Neural cell (in vitro differentiated cells): ENCODE measurements at regions not wholly inside any gene's neighbourhood (a gene's known extent, or its start where the extent isn't known, plus 50 kb on each side); places are given as distances from the start of the nearest gene placed in this dataset.

Source experiments
- H2AFZ ChIP-seq: fragments of 200-600, 300-800 bp; sonication (generic), shearing (Covaris generic); 2 replicates; pipeline ENCODE4 v1.6.0; 2014; ENCODE audit warnings: low read depth, mild to moderate bottlenecking, antibody characterized with exemption, low read length, moderate library complexity
- H3F3A ChIP-seq: fragments of 200-600 bp; shearing (Covaris generic); 2 replicates; pipeline ENCODE4 v1.6.1; 2016; ENCODE audit warnings: mild to moderate bottlenecking, moderate library complexity, mixed read lengths, antibody characterized with exemption, low read length; ENCODE audit not compliant: insufficient read depth, poor library complexity, severe bottlenecking
- H3K27ac ChIP-seq: fragments of 200-600, 300-800 bp; sonication (generic), shearing (Covaris generic); 2 replicates; pipeline ENCODE4 v1.5.1; 2014; ENCODE audit warnings: mild to moderate bottlenecking, low read length, moderate library complexity
- H3K27me3 ChIP-seq: fragments of 300-800, 200-600 bp; sonication (generic), shearing (Covaris generic); 2 replicates; pipeline ENCODE4 v1.6.0; 2014; ENCODE audit warnings: mild to moderate bottlenecking, low read depth, low read length, moderate library complexity; ENCODE audit not compliant: insufficient read depth
- H3K36me3 ChIP-seq: fragments of 300-800, 200-600 bp; sonication (generic), shearing (Covaris generic); 2 replicates; pipeline ENCODE4 v1.5.1; 2014; ENCODE audit warnings: mild to moderate bottlenecking, antibody characterized with exemption, low read length, moderate library complexity; ENCODE audit not compliant: insufficient read depth
- H3K4me2 ChIP-seq: fragments of 300-800, 200-600 bp; sonication (generic), shearing (Covaris generic); 2 replicates; pipeline ENCODE4 v1.6.0; 2014; ENCODE audit warnings: mild to moderate bottlenecking, low read length
- H3K4me3 ChIP-seq: fragments of 300-800, 200-600 bp; sonication (generic), shearing (Covaris generic); 2 replicates; pipeline ENCODE4 v1.5.1; 2014; ENCODE audit warnings: mild to moderate bottlenecking, low read length, moderate library complexity
- H3K79me2 ChIP-seq: fragments of 200-600 bp; shearing (Covaris generic); replicated peaks from 2 replicates; pipeline ENCODE4 v1.6.0; 2014; ENCODE audit warnings: mild to moderate bottlenecking, low read length, moderate library complexity; ENCODE audit not compliant: insufficient read depth
- H3K9ac ChIP-seq: fragments of 300-800, 200-600 bp; sonication (generic), shearing (Covaris generic); 2 replicates; pipeline ENCODE4 v1.6.1; 2016; ENCODE audit warnings: mild to moderate bottlenecking, low read length, mixed read lengths
- H3K9me2 ChIP-seq: fragments of 200-600 bp; shearing (Covaris generic); 2 replicates; pipeline ENCODE4 v1.6.1; 2016; ENCODE audit warnings: mild to moderate bottlenecking, low read length, mixed read lengths; ENCODE audit not compliant: insufficient read depth
- H3K9me3 ChIP-seq: fragments of 200-600, 300-800 bp; sonication (generic), shearing (Covaris generic); 2 replicates; pipeline ENCODE4 v1.6.1; 2016; ENCODE audit warnings: mild to moderate bottlenecking, mixed run types, low read length, moderate library complexity, mixed read lengths
- H4K20me1 ChIP-seq: fragments of 200-600 bp; shearing (Covaris generic); 2 replicates; pipeline ENCODE4 v1.6.1; 2016; ENCODE audit warnings: mild to moderate bottlenecking, mixed run types; ENCODE audit not compliant: insufficient read depth
- EP300 ChIP-seq: fragments of 450-650 bp; conservative IDR thresholded peaks from 2 replicates; pipeline ENCODE4 v1.6.1; 2014; ENCODE audit warnings: antibody characterized with exemption, mild to moderate bottlenecking, moderate library complexity; ENCODE audit not compliant: poor library complexity, severe bottlenecking
- EZH2 ChIP-seq: fragments of 200-600, 300-800 bp; shearing (Covaris generic), sonication (generic); IDR thresholded peaks from 2 replicates; pipeline ENCODE4 v1.6.1; 2014; ENCODE audit warnings: antibody characterized with exemption, low read length, borderline replicate concordance, mild to moderate bottlenecking; ENCODE audit not compliant: insufficient read depth, poor library complexity, severe bottlenecking
- MXI1 ChIP-seq: fragments of 450-650 bp; conservative IDR thresholded peaks from 2 replicates; pipeline ENCODE4 v1.6.1; 2014; ENCODE audit warnings: antibody characterized with exemption, mild to moderate bottlenecking; ENCODE audit not compliant: poor library complexity, severe bottlenecking
- POLR2AphosphoS5 ChIP-seq: IDR thresholded peaks from 2 replicates; pipeline ENCODE4 v1.6.1; 2012
- RAD21 ChIP-seq: fragments of 450-650 bp; conservative IDR thresholded peaks from 2 replicates; pipeline ENCODE4 v1.6.1; 2014; ENCODE audit warnings: antibody characterized with exemption, mild to moderate bottlenecking, moderate library complexity
- SMC3 ChIP-seq: fragments of 450-650 bp; conservative IDR thresholded peaks from 2 replicates; pipeline ENCODE4 v1.6.1; 2014; ENCODE audit warnings: antibody characterized with exemption, mild to moderate bottlenecking, moderate library complexity; ENCODE audit not compliant: poor library complexity
- TAF1 ChIP-seq: IDR thresholded peaks from 2 replicates; pipeline ENCODE4 v1.6.1; 2012; ENCODE audit warnings: low read depth
- TF ChIP-seq, protein P1 (sequence below): IDR thresholded peaks from 2 replicates; pipeline ENCODE4 v1.6.1; 2012; ENCODE audit warnings: borderline replicate concordance
- TF ChIP-seq, protein P2 (sequence below): fragments of 450-650 bp; IDR thresholded peaks from 2 replicates; pipeline ENCODE4 v1.5.1; 2014; ENCODE audit warnings: antibody characterized with exemption, mild to moderate bottlenecking, moderate library complexity; ENCODE audit not compliant: poor library complexity, severe bottlenecking

- H2AFZ ChIP-seq: no peak overlapping the region
- H3K9me3 ChIP-seq: no peaks in the 10 kb centered on the region
- H3K4me2 ChIP-seq: no peak overlapping the region
- no peaks in the 10 kb centered on the region for H3K36me3 ChIP-seq
- H4K20me1 ChIP-seq: no peaks in the 10 kb centered on the region
- no peak overlapping the region for H3K9ac ChIP-seq
- TF ChIP-seq, protein P1, sequence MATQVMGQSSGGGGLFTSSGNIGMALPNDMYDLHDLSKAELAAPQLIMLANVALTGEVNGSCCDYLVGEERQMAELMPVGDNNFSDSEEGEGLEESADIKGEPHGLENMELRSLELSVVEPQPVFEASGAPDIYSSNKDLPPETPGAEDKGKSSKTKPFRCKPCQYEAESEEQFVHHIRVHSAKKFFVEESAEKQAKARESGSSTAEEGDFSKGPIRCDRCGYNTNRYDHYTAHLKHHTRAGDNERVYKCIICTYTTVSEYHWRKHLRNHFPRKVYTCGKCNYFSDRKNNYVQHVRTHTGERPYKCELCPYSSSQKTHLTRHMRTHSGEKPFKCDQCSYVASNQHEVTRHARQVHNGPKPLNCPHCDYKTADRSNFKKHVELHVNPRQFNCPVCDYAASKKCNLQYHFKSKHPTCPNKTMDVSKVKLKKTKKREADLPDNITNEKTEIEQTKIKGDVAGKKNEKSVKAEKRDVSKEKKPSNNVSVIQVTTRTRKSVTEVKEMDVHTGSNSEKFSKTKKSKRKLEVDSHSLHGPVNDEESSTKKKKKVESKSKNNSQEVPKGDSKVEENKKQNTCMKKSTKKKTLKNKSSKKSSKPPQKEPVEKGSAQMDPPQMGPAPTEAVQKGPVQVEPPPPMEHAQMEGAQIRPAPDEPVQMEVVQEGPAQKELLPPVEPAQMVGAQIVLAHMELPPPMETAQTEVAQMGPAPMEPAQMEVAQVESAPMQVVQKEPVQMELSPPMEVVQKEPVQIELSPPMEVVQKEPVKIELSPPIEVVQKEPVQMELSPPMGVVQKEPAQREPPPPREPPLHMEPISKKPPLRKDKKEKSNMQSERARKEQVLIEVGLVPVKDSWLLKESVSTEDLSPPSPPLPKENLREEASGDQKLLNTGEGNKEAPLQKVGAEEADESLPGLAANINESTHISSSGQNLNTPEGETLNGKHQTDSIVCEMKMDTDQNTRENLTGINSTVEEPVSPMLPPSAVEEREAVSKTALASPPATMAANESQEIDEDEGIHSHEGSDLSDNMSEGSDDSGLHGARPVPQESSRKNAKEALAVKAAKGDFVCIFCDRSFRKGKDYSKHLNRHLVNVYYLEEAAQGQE: no peak
- TF ChIP-seq TAF1 (no peak), SMC3 (no peak)
- no peaks in the 10 kb centered on the region for H3K79me2 ChIP-seq
- H3K27ac ChIP-seq: no peak overlapping the region
- no peak overlapping the region for H3K4me3 ChIP-seq
- no peaks in the 10 kb centered on the region for H3K9me2 ChIP-seq
- no peaks in the 10 kb centered on the region for H3F3A ChIP-seq
- no peaks in the 10 kb centered on the region for H3K27me3 ChIP-seq
Measured at GRCh38 chr13:106096661-106097092, 438.8 kb downstream of the EFNB2 start.

DNA sequence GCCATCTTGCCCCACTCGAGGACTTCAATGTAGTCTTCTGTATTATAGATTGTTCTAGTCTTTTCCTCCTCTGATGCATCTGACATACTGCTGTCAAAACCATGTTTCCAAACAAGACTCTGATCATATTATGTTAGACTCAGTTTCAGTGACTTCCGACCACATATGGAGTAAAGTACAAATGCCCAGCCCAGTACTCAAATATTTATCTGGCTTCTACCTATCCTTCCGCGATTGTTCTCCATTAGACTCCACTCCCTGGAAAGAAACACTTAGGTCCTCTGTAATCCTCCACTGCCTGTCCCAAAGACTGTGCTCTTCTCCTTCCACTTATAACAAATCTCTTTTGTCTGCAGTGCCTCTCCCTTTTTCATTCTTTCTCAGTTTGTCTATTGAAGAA lies 439.5 kb downstream of the EFNB2 start:
- Histone ChIP-seq H3K27ac (no peak overlapping the region), H3K9me2 (no peaks in the 10 kb centered on the region), H3K4me2 (no peak overlapping the region), H3K27me3 (no peaks in the 10 kb centered on the region), H3K9ac (no peak overlapping the region), H4K20me1 (no peaks in the 10 kb centered on the region), H3K9me3 (no peaks in the 10 kb centered on the region), H3F3A (no peaks in the 10 kb centered on the region), H3K4me3 (no peak overlapping the region), H3K36me3 (no peaks in the 10 kb centered on the region), H2AFZ (no peak overlapping the region), H3K79me2 (no peaks in the 10 kb centered on the region)
- TF ChIP-seq MXI1 (no peak), POLR2AphosphoS5 (no peak), TAF1 (no peak), SMC3 (no peak), EP300 (no peak), RAD21 (no peak), EZH2 (no peak)
- TF ChIP-seq, protein P1: no peak
- TF ChIP-seq, protein P2, sequence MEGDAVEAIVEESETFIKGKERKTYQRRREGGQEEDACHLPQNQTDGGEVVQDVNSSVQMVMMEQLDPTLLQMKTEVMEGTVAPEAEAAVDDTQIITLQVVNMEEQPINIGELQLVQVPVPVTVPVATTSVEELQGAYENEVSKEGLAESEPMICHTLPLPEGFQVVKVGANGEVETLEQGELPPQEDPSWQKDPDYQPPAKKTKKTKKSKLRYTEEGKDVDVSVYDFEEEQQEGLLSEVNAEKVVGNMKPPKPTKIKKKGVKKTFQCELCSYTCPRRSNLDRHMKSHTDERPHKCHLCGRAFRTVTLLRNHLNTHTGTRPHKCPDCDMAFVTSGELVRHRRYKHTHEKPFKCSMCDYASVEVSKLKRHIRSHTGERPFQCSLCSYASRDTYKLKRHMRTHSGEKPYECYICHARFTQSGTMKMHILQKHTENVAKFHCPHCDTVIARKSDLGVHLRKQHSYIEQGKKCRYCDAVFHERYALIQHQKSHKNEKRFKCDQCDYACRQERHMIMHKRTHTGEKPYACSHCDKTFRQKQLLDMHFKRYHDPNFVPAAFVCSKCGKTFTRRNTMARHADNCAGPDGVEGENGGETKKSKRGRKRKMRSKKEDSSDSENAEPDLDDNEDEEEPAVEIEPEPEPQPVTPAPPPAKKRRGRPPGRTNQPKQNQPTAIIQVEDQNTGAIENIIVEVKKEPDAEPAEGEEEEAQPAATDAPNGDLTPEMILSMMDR: no peak
